ENCODE measurements at regions not wholly inside any gene's neighbourhood (a gene's known extent, or its start where the extent isn't known, plus 50 kb on each side); places are given as distances from the start of the nearest gene placed in this dataset.

DNA sequence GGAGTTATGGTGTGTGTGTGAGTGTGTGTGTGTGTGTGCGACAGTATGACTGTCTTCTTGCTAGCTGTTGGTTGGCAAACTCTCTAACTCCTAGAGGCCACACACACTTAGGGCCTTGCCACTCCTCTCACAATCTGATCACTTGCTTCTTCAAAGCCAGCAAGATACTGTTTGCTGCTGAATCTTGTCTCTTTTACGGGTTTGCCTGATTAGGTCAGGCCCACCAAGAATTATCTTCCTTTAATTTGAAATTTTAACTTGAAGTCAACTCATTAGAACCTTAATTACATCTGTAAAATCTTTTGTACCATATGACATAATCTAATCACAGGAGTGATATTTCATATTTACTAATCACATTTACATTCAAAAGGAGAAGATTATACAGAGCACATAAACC lies 359.2 kb upstream of the SGCG start:
- TF ChIP-seq, protein P1, sequence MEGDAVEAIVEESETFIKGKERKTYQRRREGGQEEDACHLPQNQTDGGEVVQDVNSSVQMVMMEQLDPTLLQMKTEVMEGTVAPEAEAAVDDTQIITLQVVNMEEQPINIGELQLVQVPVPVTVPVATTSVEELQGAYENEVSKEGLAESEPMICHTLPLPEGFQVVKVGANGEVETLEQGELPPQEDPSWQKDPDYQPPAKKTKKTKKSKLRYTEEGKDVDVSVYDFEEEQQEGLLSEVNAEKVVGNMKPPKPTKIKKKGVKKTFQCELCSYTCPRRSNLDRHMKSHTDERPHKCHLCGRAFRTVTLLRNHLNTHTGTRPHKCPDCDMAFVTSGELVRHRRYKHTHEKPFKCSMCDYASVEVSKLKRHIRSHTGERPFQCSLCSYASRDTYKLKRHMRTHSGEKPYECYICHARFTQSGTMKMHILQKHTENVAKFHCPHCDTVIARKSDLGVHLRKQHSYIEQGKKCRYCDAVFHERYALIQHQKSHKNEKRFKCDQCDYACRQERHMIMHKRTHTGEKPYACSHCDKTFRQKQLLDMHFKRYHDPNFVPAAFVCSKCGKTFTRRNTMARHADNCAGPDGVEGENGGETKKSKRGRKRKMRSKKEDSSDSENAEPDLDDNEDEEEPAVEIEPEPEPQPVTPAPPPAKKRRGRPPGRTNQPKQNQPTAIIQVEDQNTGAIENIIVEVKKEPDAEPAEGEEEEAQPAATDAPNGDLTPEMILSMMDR (IDR thresholded peaks at IDR 0.05), result no peak
- no peak for TF ChIP-seq EZH2 (IDR thresholded peaks at IDR 0.05; ENCODE audit: borderline replicate concordance, insufficient read depth, low read depth, low read length, poor library complexity, severe bottlenecking)

All from B cell (primary cell).